Fibroblast of lung (primary cell): ENCODE measurements at regions not wholly inside any gene's neighbourhood (a gene's known extent, or its start where the extent isn't known, plus 50 kb on each side); places are given as distances from the start of the nearest gene placed in this dataset.

Source experiments
- DNase-seq, 2 donors: peaks; one replicate each; pipeline versions ENCODE4 v3.0.0 to v3.0.0-alpha.2; 2010; ENCODE audit warnings: low read depth in 2 of 2
- H2AFZ ChIP-seq: 2 replicates; pipeline ENCODE4 v1.5.1; 2012; ENCODE audit warnings: low read length, control low read depth, inconsistent platforms
- H3K27ac ChIP-seq: 2 replicates; pipeline ENCODE4 v1.5.1; 2011; ENCODE audit warnings: low read length, control low read depth; ENCODE audit not compliant: insufficient read depth
- H3K27me3 ChIP-seq: 2 replicates; pipeline ENCODE4 v1.5.1; 2011; ENCODE audit warnings: mild to moderate bottlenecking, low read length; ENCODE audit not compliant: control insufficient read depth, insufficient read depth
- H3K36me3 ChIP-seq: 2 replicates; pipeline ENCODE4 v1.5.1; 2011; ENCODE audit warnings: low read length; ENCODE audit not compliant: control insufficient read depth, insufficient read depth
- H3K4me1 ChIP-seq: 2 replicates; pipeline ENCODE4 v1.5.1; 2011; ENCODE audit warnings: low read length; ENCODE audit not compliant: control insufficient read depth, insufficient read depth; ENCODE audit errors: extremely low read depth
- H3K4me2 ChIP-seq: 2 replicates; pipeline ENCODE4 v1.5.1; 2011; ENCODE audit warnings: low read length, control low read depth; ENCODE audit not compliant: insufficient read depth; ENCODE audit errors: extremely low read depth
- H3K4me3 ChIP-seq, 4 experiments: fragments of 200-600 bp in 1 of 4; sonication (generic) in 1 of 4; replicated peaks in 1 of 4; 2 replicates each; pipeline ENCODE4 v1.5.1; 2011 to 2016; ENCODE audit warnings: low read length in 4 of 4, low read depth in 3 of 4, mild to moderate bottlenecking in 3 of 4, control low read depth in 2 of 4, inconsistent platforms in 1 of 4, mixed read lengths in 1 of 4; ENCODE audit not compliant: insufficient read depth in 1 of 4; ENCODE audit errors: control extremely low read depth in 1 of 4
- H3K79me2 ChIP-seq: 2 replicates; pipeline ENCODE4 v1.5.1; 2012; ENCODE audit warnings: mild to moderate bottlenecking, low read length, inconsistent platforms; ENCODE audit not compliant: control insufficient read depth, insufficient read depth
- H3K9ac ChIP-seq: 2 replicates; pipeline ENCODE4 v1.5.1; 2011; ENCODE audit warnings: mild to moderate bottlenecking, low read length, control low read depth; ENCODE audit not compliant: insufficient read depth
- H3K9me3 ChIP-seq: 2 replicates; pipeline ENCODE4 v1.5.1; 2012; ENCODE audit warnings: low read depth, low read length; ENCODE audit not compliant: control insufficient read depth, insufficient read depth
- H4K20me1 ChIP-seq: 2 replicates; pipeline ENCODE4 v1.5.1; 2011; ENCODE audit warnings: low read length; ENCODE audit not compliant: control insufficient read depth, insufficient read depth; ENCODE audit errors: extremely low read depth
- CTCF ChIP-seq, 2 donors: IDR thresholded peaks in 1 of 2; conservative IDR thresholded peaks in 1 of 2; 1 replicate in 1 of 2; 2 replicates in 1 of 2; pipeline ENCODE4 v1.5.1; 2011 to 2012; ENCODE audit warnings: low read length in 2 of 2, control low read depth in 1 of 2, inconsistent platforms in 1 of 2, low read depth in 1 of 2, mild to moderate bottlenecking in 1 of 2
- EZH2 ChIP-seq: IDR thresholded peaks from 2 replicates; pipeline ENCODE4 v1.5.1; 2012; ENCODE audit warnings: low read length, control low read depth, mild to moderate bottlenecking; ENCODE audit errors: missing control alignments

- Histone ChIP-seq H3K27me3 (no peaks in the 10 kb centered on the region), H3K9me3 (no peaks in the 10 kb centered on the region), H3K36me3 (no peaks in the 10 kb centered on the region), H3K4me1 (no peaks in the 10 kb centered on the region), H3K4me2 (no peak overlapping the region), H3K27ac (no peak overlapping the region), H3K9ac (no peak overlapping the region), H4K20me1 (no peaks in the 10 kb centered on the region), H2AFZ (no peak overlapping the region), H3K79me2 (no peaks in the 10 kb centered on the region), H3K4me3 (no peak overlapping the region)
- no peak for TF ChIP-seq EZH2
- no peak for TF ChIP-seq CTCF (conservative IDR thresholded peaks at IDR 0.05 in 1 of 2, IDR thresholded peaks at IDR 0.05 in 1 of 2; ENCODE audit: low read depth in 1 of 2, low read length in 2 of 2)
- no peak for DNase-seq
These were observed 135.1 kb upstream of the LHCGR start for GRCh38 chr2:48890454-48891131.

GRCh38 chr2:48888066-48888465, 132.5 kb upstream of the LHCGR start:
- no peak for DNase-seq
- H3K79me2 ChIP-seq, result no peaks in the 10 kb centered on the region
- H2AFZ ChIP-seq, result no peak overlapping the region
- H3K9me3 ChIP-seq, result no peaks in the 10 kb centered on the region
- H3K4me1 ChIP-seq, result no peaks in the 10 kb centered on the region
- TF ChIP-seq EZH2 (no peak), CTCF (conservative IDR thresholded peaks at IDR 0.05 in 1 of 2, IDR thresholded peaks at IDR 0.05 in 1 of 2; ENCODE audit: low read depth in 1 of 2, low read length in 2 of 2) (no peak)
- no peak overlapping the region for H3K4me2 ChIP-seq
- H3K36me3 ChIP-seq, result no peaks in the 10 kb centered on the region
- H3K9ac ChIP-seq, result no peak overlapping the region
- H3K27me3 ChIP-seq, result no peaks in the 10 kb centered on the region
- H3K27ac ChIP-seq, result no peak overlapping the region
- H4K20me1 ChIP-seq, result no peaks in the 10 kb centered on the region
- no peak overlapping the region for H3K4me3 ChIP-seq

GRCh38 chr2:48886919-48887318, 131.4 kb upstream of the LHCGR start:
- Histone ChIP-seq H3K4me3 (no peak overlapping the region), H2AFZ (no peak overlapping the region), H3K4me2 (no peak overlapping the region), H3K4me1 (no peaks in the 10 kb centered on the region), H3K36me3 (no peaks in the 10 kb centered on the region), H3K9me3 (no peaks in the 10 kb centered on the region), H3K27me3 (no peaks in the 10 kb centered on the region), H3K9ac (no peak overlapping the region), H3K27ac (no peak overlapping the region), H3K79me2 (no peaks in the 10 kb centered on the region), H4K20me1 (no peaks in the 10 kb centered on the region)
- no peak for TF ChIP-seq EZH2
- no peak for TF ChIP-seq CTCF (conservative IDR thresholded peaks at IDR 0.05 in 1 of 2, IDR thresholded peaks at IDR 0.05 in 1 of 2; ENCODE audit: low read depth in 1 of 2, low read length in 2 of 2)
- DNase-seq, result no peak
